Muscle of back (tissue), 3 donors: ENCODE measurements at regions not wholly inside any gene's neighbourhood (a gene's known extent, or its start where the extent isn't known, plus 50 kb on each side); places are given as distances from the start of the nearest gene placed in this dataset.

Source experiments
- DNase-seq, 3 donors: peaks; one replicate each; pipeline versions ENCODE4 v3.0.0 to v3.0.0-alpha.2; 2013

GRCh38 chr3:113096188-113096892, 105.6 kb downstream of the GTPBP8 start:
- no peak for DNase-seq

- DNase-seq: peak; percentile 84 to 95 (median 85)
Observed at GRCh38 chr3:113097960-113098447, 107.2 kb downstream of the GTPBP8 start.

GRCh38 chr3:113100063-113100462, 109.3 kb downstream of the GTPBP8 start:
- no peak for DNase-seq

GRCh38 chr3:113103588-113103987, 107.8 kb upstream of the BOC start:
- no peak for DNase-seq

- DNase-seq: no peak
Observed at GRCh38 chr3:113104357-113105092, 106.8 kb upstream of the BOC start.

- no peak for DNase-seq
Observed at GRCh38 chr3:113105093-113105449, 106.3 kb upstream of the BOC start.

- peak in 1 of 3 donors; percentile 48 for DNase-seq
Observed at GRCh38 chr3:113105966-113106660, 105.2 kb upstream of the BOC start.

- no peak for DNase-seq
Observed at GRCh38 chr3:113110267-113110666, 101.1 kb upstream of the BOC start.

- no peak for DNase-seq
Observed at GRCh38 chr3:113111011-113111707, 100.2 kb upstream of the BOC start.

GRCh38 chr3:113113361-113113760, 98.0 kb upstream of the BOC start:
- no peak for DNase-seq

GRCh38 chr3:113117511-113118234, 93.7 kb upstream of the BOC start:
- DNase-seq: peak; percentile 87 to 95 (median 87)

GRCh38 chr3:113118336-113118735, 93.0 kb upstream of the BOC start:
- DNase-seq: peak in 2 of 3 donors; percentile 59 to 90

- no peak for DNase-seq
Observed at GRCh38 chr3:113124256-113124830, 87.0 kb upstream of the BOC start.

GRCh38 chr3:113125951-113126350, 85.4 kb upstream of the BOC start:
- DNase-seq: peak in 1 of 3 donors; percentile 55

GRCh38 chr3:113128386-113129015, 82.9 kb upstream of the BOC start:
- no peak for DNase-seq

GRCh38 chr3:113129168-113129567, 82.2 kb upstream of the BOC start:
- DNase-seq: no peak

- peak in 1 of 3 donors; percentile 33 for DNase-seq
Observed at GRCh38 chr3:113132571-113132996, 78.8 kb upstream of the BOC start.

GRCh38 chr3:113133140-113133539, 78.2 kb upstream of the BOC start:
- no peak for DNase-seq

- DNase-seq: peak in 2 of 3 donors; percentile 33 to 62
Observed at GRCh38 chr3:113136071-113136470, 75.3 kb upstream of the BOC start.

- DNase-seq: no peak
Observed at GRCh38 chr3:113136544-113136943, 74.8 kb upstream of the BOC start.
